ENCODE measurements at regions not wholly inside any gene's neighbourhood (a gene's known extent, or its start where the extent isn't known, plus 50 kb on each side); places are given as distances from the start of the nearest gene placed in this dataset.
"Not testable (repeated sequence)": the region's sequence is repeated elsewhere in the genome, so short reads cannot be mapped to it uniquely, and the experiment has no call there.

DNA sequence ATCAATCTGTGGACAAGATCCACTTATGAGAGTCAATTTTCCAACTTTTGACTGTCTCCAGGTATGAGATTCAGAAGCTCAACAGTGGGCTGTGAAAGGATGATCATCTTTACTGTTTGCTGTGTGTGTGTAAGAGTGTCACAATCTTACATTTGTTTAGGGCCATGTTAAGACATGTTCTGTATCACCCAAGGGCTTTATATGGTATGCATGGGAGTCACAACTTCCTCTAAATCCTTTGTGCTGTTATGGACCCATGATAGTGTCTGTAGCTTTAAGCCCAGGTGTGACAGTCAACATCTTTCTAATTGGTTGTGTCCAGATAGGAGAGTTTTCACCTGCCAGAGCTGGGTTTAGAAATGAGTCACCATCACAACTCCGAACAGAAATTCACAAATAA is 70.2 kb downstream of the ZNF726 start:
- CTCF ChIA-PET: not testable (repeated sequence)

DNA sequence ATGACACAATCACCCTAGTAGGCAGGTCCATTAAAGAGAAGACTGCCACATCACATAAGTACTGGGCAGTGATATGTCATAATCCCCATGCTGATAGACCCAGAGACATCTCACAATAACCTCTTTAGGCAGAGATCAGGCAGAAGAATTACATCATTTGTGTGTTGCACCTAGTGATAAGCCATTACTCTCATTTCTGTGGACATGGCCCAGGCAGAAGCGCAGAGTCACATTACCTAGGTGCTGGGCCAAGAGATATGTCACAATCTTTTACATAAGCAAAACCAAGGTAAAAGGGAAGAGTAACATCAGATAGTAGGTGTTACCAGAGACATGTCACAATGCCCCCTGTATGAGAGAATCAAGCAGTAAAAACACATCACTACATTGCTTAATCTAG is 71.9 kb downstream of the ZNF726 start:
- H3K36me3 Mint-ChIP-seq (ENCODE audit: low read depth): no peaks in the 10 kb centered on the region
- no peak overlapping the region for H3K27ac Mint-ChIP-seq
- no peaks in the 10 kb centered on the region for H3K27me3 Mint-ChIP-seq
- no peak for DNase-seq
- no peaks in the 10 kb centered on the region for H3K4me1 Mint-ChIP-seq
- ChIA-PET POLR2A (no interaction called here), CTCF (no interaction called here)
- H3K4me3 Mint-ChIP-seq: no peak overlapping the region
- H3K9me3 Mint-ChIP-seq: peaks cover 22% of the 10 kb centered on the region

More for the DNA sequence above, 70.2 kb downstream of the ZNF726 start:
- peaks cover 20% of the 10 kb centered on the region for H3K9me3 Mint-ChIP-seq
- DNase-seq; H3K4me3 Mint-ChIP-seq; H3K27me3 Mint-ChIP-seq; POLR2A ChIA-PET; H3K27ac Mint-ChIP-seq; H3K36me3 Mint-ChIP-seq (ENCODE audit: low read depth); H3K4me1 Mint-ChIP-seq: not testable (repeated sequence)

DNA sequence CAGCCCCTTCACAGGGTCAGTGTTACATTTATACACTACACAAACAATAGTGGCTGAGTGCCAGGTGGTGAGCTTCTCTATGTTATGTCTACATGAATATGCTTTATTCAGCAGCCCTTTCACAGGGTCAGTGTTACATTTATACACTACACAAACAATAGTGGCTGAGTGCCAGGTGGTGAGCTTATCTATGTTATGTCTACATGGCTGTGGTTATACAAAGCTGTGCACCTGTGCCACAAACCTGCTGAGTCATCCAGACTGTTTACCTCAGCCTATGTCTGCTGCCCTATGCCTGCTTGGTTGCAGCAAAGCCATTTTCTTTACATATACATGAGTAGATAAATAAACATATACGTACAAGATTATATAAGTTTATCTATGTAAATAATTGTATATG is 76.5 kb downstream of the ZNF726 start:
- ChIA-PET CTCF (no interaction called here), POLR2A (no interaction called here)
- no peaks in the 10 kb centered on the region for H3K4me1 Mint-ChIP-seq
- no peaks in the 10 kb centered on the region for H3K27me3 Mint-ChIP-seq
- no peak for DNase-seq
- peaks cover 43% of the 10 kb centered on the region for H3K9me3 Mint-ChIP-seq
- no peaks in the 10 kb centered on the region for H3K36me3 Mint-ChIP-seq (ENCODE audit: low read depth)
- H3K4me3 Mint-ChIP-seq: no peak overlapping the region
- H3K27ac Mint-ChIP-seq: no peak overlapping the region

DNA sequence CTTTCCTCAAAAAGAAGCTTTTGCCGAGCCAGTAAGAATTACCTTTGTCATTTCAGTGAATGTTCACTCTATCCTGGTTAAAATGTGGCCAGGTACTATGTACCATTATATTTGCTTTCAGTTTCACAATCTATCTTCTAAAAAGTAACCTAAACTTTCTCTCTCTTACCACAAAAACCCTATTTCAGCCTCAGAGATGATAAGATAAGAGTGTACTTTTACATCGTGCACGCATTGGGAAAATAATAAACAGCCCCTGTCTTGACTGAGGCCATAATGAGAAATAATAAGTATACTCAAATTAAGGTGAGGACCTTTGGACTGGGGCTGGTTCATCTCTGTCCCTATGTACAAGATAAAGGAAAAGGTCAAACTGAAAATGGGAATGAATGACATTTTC is 77.7 kb downstream of the ZNF726 start:
- H3K4me3 Mint-ChIP-seq: no peak overlapping the region
- no peaks in the 10 kb centered on the region for H3K36me3 Mint-ChIP-seq (ENCODE audit: low read depth)
- POLR2A ChIA-PET: no interaction called here
- DNase-seq: no peak
- H3K9me3 Mint-ChIP-seq: peaks cover 50% of the 10 kb centered on the region
- no peaks in the 10 kb centered on the region for H3K4me1 Mint-ChIP-seq
- no peak overlapping the region for H3K27ac Mint-ChIP-seq
- no peaks in the 10 kb centered on the region for H3K27me3 Mint-ChIP-seq
- CTCF ChIA-PET: no interaction called here

DNA sequence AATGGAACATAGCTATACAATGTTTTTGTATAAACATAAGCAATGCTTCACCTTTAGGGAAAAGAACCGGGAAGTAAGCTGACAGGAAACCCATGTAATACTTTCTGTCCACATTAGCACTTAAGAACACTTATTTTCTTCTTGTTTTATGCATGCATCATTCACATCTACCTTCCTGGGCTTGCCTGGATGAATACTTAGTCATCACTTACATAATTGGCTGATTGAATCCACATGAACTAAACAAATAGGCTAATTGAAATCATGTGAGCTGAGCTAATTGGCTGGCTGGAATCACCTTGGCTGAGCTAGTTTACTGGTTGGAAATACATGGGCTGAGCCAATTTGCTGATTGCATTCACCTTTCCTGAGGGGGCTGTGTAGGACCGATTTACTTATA is 78.8 kb downstream of the ZNF726 start:
- Mint-ChIP-seq H3K27ac (no peak overlapping the region), H3K4me3 (no peak overlapping the region), H3K27me3 (no peaks in the 10 kb centered on the region), H3K9me3 (peaks cover 56% of the 10 kb centered on the region), H3K36me3 (ENCODE audit: low read depth) (no peaks in the 10 kb centered on the region), H3K4me1 (no peaks in the 10 kb centered on the region)
- ChIA-PET CTCF (no interaction called here), POLR2A (no interaction called here)
- no peak for DNase-seq

DNA sequence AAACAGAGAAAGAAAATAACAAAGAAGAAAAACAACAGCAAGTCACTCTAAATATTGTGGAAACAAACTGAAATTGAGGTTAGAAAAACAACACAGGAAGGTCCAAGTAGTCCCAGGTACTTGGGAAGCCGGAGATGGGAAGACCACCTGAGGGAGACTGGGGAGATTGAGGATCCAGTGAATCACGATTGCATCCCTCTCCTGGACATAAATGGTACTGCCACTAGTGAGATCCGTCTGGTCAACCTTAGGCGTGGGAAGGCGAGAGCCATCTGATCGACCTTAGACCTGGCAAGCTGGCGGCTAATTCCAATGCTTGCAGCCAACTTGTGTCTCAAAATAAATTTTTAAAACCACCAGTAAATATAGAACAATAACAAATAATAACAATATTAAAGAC is 81.9 kb downstream of the ZNF726 start:
- ChIA-PET CTCF (no interaction called here), POLR2A (no interaction called here)
- no peak overlapping the region for H3K4me3 Mint-ChIP-seq
- DNase-seq: no peak
- no peaks in the 10 kb centered on the region for H3K4me1 Mint-ChIP-seq
- H3K27ac Mint-ChIP-seq: no peak overlapping the region
- no peaks in the 10 kb centered on the region for H3K36me3 Mint-ChIP-seq (ENCODE audit: low read depth)
- no peaks in the 10 kb centered on the region for H3K27me3 Mint-ChIP-seq
- H3K9me3 Mint-ChIP-seq: peaks cover 71% of the 10 kb centered on the region

DNA sequence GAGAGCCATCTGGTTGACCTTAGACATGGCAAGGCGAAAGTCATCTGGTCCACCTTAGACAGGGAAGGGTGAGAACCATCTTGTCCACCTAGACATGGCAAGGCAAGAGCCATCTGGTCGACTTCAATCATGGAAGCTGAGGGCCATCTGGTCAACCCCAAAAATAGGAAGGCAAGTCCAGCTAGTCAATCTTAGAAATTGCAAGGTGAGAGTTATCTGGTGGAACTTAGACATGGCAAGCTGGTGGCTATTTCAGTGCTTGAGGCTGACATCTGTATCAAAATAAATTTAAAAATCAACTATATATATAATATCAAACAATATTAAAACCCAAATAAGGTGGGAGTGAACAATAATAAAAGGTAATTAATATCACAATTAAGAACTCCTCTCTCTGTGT is 83.9 kb downstream of the ZNF726 start:
- Mint-ChIP-seq H3K9me3 (peaks cover 73% of the 10 kb centered on the region), H3K4me1 (no peaks in the 10 kb centered on the region), H3K27me3 (no peaks in the 10 kb centered on the region), H3K36me3 (ENCODE audit: low read depth) (peaks cover 3% of the 10 kb centered on the region), H3K27ac (no peak overlapping the region), H3K4me3 (no peak overlapping the region)
- ChIA-PET POLR2A (no interaction called here), CTCF (no interaction called here)
- no peak for DNase-seq

DNA sequence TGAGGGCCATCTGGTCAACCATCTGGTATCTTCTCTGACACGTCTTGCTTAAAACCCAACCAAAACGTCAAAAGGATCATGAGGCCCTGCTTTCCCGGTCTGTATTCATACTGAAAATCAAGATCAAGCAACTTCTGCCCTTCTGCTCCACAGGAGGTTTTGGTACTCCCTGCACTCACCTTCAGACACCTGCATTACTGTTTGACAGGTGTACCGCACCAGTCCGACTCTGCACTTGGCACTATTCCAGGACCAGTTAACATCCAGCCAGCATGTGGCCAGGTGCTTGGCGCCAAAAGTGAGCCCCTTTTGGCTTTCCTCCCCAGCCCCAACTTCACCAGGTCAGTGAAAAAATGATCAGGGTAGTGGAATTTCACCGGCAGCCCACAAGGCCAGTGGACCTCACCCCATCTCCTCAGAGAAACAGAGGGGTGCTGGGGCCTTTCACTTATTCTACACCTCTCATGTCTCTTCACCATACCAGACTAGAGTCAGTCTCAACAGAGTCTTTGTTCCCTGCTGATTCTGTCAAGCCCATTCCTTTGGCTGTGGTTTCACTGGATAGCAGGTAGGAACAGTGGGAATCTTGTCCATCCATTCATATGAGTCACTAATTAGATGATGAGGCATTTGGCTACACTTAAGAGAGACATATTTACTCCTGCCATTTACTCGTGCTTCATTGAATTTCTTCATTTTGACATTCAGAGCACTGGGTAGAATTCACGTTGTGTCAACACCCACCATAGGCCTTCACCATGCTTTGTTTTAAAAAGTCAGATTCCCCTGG is 85.3 kb downstream of the ZNF726 start:
- H3K9me3 Mint-ChIP-seq: peaks cover 66% of the 10 kb centered on the region

DNA sequence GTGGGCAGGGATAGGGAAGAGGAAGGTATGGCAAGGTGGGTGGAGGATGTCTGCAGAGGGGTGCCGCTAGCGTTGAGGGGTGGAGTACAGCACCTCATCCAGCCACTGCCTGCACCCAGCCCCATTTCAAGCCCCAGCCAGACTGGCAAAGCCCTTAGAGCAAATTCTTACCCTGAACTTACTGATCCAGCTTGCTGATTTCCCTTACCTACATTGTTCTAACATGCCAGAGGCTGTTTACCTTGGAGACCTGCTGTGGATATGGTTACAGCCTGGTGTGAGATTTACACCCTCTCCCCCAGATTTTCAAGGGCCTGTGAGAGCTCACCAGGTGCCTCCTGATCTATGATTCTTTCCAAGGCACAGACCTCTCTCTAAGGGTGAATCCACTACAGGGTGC is 86.0 kb downstream of the ZNF726 start:
- POLR2A ChIA-PET: no interaction called here
- H3K36me3 Mint-ChIP-seq (ENCODE audit: low read depth): peaks cover 3% of the 10 kb centered on the region
- CTCF ChIA-PET: no interaction called here
- no peak overlapping the region for H3K27ac Mint-ChIP-seq
- no peak for DNase-seq
- H3K9me3 Mint-ChIP-seq: peaks cover 61% of the 10 kb centered on the region
- H3K27me3 Mint-ChIP-seq: no peaks in the 10 kb centered on the region
- H3K4me1 Mint-ChIP-seq: no peaks in the 10 kb centered on the region
- no peak overlapping the region for H3K4me3 Mint-ChIP-seq

More for the DNA sequence above, 85.3 kb downstream of the ZNF726 start:
- DNase-seq: no peak
- CTCF ChIA-PET: no interaction called here
- H3K27me3 Mint-ChIP-seq: no peaks in the 10 kb centered on the region
- H3K27ac Mint-ChIP-seq: no peak overlapping the region
- H3K4me1 Mint-ChIP-seq: no peaks in the 10 kb centered on the region
- H3K4me3 Mint-ChIP-seq: no peak overlapping the region
- POLR2A ChIA-PET: no interaction called here
- H3K36me3 Mint-ChIP-seq (ENCODE audit: low read depth): peaks cover 3% of the 10 kb centered on the region

DNA sequence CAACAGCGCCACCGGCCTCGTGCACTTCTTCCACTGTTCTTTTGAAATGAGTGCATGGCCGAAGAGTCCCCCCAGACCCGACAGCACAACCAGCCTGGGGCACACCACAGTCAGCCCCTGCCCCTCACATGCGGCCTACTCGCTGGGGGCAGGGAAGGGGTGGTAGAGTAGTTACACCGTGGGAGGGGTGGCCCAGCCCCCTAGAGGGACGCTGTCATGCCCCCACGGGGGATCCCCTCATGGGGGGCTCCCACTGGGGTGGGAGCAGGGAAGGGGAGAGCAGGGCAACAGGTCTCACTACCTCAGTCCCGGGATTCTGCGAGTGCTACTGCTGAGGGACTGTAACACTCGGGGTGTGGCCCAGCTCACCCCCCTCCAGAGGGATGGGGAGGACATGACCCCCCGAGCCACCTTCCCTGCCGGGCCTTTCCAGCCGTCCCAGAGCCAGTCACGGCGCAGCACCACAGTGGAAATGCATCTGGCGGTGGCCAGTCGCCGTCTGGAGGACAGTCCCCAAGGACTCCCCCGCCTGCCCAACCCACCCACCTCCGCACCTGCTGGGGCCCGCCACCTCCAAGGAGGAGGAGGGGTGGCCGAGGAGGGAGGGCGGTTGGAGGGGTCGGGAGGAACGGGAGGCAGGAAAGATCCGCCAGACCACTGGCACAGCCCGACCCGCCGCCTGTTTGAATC is 84.6 kb upstream of the ZNF254 start:
- Mint-ChIP-seq H3K27me3 (no peaks in the 10 kb centered on the region), H3K4me1 (no peaks in the 10 kb centered on the region), H3K36me3 (ENCODE audit: low read depth) (peaks cover 3% of the 10 kb centered on the region), H3K27ac (no peak overlapping the region), H3K9me3 (peaks cover 45% of the 10 kb centered on the region), H3K4me3 (no peak overlapping the region)
- POLR2A ChIA-PET: no interaction called here
- no peak for DNase-seq
- CTCF ChIA-PET: no interaction called here

DNA sequence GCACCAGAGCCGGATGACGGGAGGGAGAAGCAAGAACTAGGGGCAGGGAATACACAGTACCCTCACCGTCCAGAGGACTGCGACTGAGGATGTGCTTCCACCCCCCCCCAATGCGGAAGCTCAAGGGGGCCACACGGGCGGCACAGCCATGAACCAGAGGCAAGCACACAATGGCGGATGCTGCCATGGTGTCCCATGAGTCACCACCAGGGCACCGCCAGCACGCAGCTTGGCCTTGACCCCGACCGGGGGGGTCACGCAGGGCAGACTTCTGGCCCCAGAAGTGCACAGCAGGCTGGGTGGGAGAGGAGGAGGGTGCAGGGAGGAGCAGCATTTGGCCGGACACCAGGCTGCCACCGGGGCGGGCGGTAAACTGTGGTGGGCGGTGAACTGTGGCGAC is 83.5 kb upstream of the ZNF254 start:
- peaks cover 38% of the 10 kb centered on the region for H3K9me3 Mint-ChIP-seq
- H3K4me3 Mint-ChIP-seq: no peak overlapping the region
- POLR2A ChIA-PET: no interaction called here
- DNase-seq: no peak
- no peaks in the 10 kb centered on the region for H3K27me3 Mint-ChIP-seq
- H3K36me3 Mint-ChIP-seq (ENCODE audit: low read depth): peaks cover 3% of the 10 kb centered on the region
- CTCF ChIA-PET: no interaction called here
- H3K4me1 Mint-ChIP-seq: no peaks in the 10 kb centered on the region
- no peak overlapping the region for H3K27ac Mint-ChIP-seq

DNA sequence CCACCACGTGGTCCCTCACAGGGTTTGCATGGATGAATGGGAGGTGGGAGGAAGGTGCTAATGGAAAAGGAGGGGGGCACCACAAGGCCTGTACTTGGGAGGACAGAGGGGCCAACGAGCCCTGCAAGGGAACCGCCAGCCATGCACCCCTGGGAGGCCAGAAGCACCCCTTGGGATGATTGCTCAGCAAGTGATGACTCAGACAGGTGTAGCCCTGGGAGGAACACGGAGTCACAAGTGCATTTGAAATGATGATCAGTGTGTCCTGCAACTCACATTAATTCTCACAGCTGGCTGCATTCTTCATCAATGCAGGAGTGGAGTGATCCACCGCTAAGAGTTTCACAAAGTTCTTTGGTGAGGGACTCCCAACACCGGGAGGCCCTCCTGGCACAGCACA is 82.8 kb upstream of the ZNF254 start:
- Mint-ChIP-seq H3K9me3 (peaks cover 35% of the 10 kb centered on the region), H3K27ac (no peak overlapping the region), H3K27me3 (no peaks in the 10 kb centered on the region), H3K4me3 (no peak overlapping the region), H3K36me3 (ENCODE audit: low read depth) (peaks cover 3% of the 10 kb centered on the region), H3K4me1 (no peaks in the 10 kb centered on the region)
- DNase-seq: no peak
- ChIA-PET CTCF (no interaction called here), POLR2A (no interaction called here)

DNA sequence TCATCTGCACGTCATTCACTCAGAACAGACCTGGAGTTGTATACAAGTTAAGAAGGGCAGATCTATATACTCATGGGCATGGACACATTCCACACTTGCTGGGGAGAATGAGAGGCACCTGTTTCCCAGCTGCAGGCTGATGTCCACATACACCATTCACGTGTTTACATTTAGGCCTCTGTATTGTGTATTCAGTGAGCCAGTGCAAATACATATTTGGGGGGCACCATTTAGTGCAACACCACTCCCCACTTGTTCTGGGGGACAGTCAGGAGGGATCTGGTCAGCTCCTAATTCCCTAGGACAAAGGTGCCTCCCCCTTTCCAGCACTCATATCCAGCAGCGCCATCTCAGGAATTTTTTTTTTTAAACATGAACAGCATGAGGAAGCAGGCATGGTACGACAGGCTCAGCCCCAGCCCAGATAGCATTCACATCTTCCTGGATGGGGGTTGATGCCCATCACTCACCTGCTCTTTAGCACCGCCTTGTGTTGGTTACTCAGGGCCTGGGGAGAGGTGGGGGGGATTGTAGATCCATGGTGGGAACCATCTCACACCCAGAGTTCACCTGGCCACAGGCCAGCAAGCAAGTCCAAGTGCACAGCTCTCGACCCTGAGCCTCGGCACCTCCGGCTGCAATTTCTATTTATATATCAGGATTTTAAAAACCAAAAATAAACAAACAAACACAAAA is 56.9 kb upstream of the ZNF254 start:
- no peak overlapping the region for H3K27ac Mint-ChIP-seq
- POLR2A ChIA-PET: interaction anchor here (1.3 kb wide), 1 partner anchor 115 kb away, joined by 3 read pairs; the partner anchor contains the start of gene ZNF726

More for the DNA sequence above, 56.9 kb upstream of the ZNF254 start:
- H3K9me3 Mint-ChIP-seq: peaks cover 3% of the 10 kb centered on the region
- H3K27me3 Mint-ChIP-seq: no peaks in the 10 kb centered on the region
- no peak overlapping the region for H3K4me3 Mint-ChIP-seq
- CTCF ChIA-PET: no interaction called here
- peaks cover 11% of the 10 kb centered on the region for H3K36me3 Mint-ChIP-seq (ENCODE audit: low read depth)
- DNase-seq: no peak
- peaks cover 16% of the 10 kb centered on the region for H3K4me1 Mint-ChIP-seq
